ENCODE measurements at regions not wholly inside any gene's neighbourhood (a gene's known extent, or its start where the extent isn't known, plus 50 kb on each side); places are given as distances from the start of the nearest gene placed in this dataset.

DNA sequence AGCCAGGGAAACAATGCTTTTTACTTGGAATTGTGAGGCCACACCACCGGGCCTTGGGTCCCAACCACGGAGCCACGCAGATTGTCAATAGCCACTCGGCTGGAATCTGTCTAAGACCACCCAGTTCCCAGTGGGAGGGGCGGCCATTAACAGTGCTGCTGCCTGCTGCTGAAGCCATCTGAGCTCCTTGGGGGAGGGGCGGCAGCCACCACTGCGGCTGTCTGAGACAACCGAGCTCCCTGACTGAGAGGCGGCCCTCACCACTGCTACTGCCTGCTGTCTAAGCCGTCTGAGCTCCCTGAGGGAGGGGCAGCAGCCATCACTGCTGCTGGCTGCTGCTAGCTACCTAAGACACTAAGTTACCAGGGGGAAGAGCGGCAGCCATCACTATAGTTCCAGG, 64.3 kb downstream of the DMRTA2 start:
- no peak for DNase-seq (ENCODE audit: low spot score)

DNA sequence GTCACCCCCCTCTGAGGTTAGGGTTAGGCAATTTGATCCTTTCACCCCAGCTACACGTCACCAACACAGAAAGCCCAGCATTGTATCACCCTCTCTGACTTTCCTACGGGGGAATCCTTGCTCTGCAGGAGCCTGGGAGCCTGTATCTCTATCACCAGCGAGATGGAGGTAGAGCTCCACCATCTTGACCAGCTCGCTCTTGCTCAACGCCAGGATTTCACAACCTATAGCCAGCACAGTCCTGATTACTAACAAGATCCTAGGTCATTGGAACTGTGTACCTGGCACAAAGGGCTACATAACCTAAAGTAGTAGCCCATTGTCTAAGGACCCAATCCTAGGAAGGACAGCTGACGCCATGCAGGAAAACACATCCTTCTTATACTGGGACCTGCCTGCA, 66.1 kb downstream of the DMRTA2 start:
- no peak for DNase-seq (ENCODE audit: low spot score)

DNA sequence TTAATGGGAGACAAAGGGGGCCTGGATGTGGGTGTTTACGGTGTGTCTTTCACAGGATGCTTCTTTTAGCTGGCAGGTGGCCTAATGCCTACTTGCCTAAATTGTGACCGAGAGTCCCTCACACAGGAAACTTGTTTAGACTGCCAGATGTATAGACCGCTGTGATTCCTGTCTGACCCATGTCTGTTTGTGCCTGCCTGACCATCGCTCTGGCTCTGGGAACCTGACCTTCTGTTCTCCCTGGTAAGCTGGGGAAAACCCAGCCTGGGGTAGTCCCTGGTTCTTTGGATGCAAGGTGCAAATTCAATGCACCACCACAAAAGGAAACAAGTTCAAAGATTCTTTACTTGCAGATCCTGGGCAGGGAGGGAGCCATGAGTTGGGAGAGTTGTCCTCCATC, 68.4 kb downstream of the DMRTA2 start:
- DNase-seq (ENCODE audit: low spot score), result no peak

DNA sequence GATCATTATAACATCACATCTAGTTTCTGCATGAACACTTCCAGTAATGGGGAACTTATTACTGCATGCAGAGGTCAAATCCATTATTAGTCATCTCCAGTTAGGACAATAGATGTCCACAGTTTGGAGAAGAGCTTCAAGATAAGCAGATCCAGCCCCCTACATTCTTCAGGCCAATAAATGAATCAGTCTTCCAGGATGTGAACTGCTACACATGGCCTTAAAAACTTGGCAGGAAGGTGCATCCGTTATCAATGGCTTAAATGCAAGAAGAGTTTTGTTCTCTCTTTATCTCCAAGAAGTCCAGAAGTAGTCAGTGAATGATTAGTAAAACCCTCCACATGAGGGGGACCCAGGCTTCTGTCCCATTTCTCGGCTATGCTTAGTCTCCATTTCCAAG, 70.8 kb downstream of the DMRTA2 start:
- no peak for DNase-seq (ENCODE audit: low spot score)

DNA sequence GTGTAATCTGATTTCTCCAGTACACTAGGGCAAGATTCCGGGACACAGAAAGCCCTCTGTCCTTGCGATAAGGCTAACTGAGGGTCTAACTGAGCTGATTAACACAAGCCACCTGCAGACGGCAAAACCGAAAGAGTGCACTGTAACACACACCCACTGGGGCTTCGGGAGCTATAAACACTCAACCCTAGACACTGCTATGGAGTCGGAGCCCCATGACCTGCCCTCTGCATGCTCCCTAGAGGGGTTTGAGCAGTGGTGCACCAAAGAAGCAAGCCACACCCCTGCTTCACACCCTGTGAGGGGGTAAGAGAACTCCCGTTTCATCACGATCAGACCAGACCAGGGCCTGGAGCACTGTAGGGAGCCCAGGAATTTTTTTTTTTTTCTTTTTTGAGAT, 72.4 kb downstream of the DMRTA2 start:
- DNase-seq (ENCODE audit: low spot score), result no peak

DNA sequence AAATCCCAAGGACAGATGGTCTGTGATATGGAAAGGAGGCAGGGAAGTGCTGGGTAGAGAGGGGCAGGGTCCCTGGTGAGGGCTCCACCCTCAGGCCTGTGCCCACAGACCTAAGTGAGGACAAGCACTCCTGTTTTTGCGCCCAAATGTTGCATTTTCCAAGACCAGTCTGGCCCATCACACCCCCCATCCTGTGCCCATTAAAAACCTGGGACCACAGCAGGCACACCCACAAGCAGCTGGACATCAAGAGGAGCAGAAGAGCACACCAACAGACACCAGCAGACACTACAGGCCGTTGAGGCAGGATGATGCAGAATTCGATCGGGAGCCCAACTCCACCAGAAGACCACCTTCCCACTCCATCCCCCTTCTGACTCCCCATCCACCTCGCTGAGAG, 72.8 kb downstream of the DMRTA2 start:
- DNase-seq (ENCODE audit: low spot score), result no peak

DNA sequence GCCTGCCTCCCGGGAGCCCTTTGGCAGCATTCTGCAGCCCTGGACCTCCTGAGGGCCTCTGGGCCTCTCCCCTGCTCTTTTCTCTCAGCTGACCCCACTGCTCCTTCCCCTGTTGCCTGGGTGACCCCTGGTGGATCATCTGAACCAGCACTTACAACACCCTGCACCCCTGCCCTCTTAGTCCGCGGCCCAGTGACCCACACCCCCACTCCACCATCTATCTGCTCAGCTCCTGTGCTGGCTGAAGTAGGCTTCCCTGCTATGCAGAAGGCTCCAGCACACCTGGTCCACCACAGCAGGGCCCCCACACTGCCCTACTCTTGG, 74.0 kb downstream of the DMRTA2 start:
- no peak for DNase-seq (ENCODE audit: low spot score)

DNA sequence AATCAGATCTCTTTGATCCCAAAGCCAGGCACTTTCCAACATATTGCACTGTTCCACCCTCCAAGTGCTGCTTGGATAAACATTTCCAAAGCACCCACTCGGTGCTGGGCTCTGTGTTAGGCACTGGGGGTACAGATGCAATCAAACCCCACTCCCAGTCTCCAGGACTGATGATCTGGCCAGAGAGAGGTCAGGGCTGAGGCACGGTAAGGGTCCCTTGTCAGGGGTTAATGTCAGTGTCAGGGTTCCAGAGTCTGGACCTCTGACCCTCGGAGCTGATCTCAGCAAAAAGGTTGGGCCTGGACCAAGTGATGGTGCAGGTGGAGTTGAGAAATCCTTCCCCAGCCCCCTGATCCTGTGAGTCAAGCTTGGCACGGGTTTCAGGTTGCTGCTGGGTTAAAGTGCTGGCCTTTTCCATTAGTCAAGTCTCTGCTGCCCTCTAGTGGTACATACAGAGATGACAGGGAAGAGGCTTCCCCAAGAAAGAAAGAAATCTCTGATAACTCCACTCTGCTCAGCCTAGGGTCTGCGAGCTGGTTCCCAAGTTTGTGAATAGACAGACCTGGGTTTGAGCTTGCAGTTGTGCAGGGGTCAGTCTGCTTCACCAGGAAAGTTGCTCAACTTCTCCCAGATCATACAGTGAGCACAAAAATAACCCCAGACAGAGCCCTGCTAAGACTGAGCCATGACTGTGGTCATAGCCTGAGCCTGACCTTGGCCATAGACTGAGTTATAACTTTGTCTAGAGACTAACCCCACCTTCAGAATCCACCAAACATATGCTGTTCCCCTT, 74.6 kb downstream of the DMRTA2 start:
- peak; percentile 43 for DNase-seq (ENCODE audit: low spot score)

DNA sequence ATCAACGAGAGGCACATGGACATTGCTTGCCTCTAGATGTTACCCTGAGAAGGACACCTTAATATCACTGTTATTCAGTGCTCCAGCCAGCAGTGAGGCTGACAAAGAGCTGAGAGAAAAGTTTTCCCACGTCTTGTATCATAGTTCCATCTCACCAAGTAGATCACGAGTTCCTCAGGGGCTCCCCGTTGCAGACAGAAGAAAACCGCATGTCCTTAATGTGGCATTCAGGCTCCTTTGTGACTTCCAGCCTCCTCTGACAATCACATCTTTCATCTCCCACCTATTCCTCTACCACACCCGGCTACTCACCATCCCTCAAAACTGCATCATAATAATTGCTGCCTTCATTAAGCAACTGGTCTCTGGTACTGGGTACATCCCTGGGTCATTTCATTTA, 75.3 kb downstream of the DMRTA2 start:
- DNase-seq (ENCODE audit: low spot score), result no peak

DNA sequence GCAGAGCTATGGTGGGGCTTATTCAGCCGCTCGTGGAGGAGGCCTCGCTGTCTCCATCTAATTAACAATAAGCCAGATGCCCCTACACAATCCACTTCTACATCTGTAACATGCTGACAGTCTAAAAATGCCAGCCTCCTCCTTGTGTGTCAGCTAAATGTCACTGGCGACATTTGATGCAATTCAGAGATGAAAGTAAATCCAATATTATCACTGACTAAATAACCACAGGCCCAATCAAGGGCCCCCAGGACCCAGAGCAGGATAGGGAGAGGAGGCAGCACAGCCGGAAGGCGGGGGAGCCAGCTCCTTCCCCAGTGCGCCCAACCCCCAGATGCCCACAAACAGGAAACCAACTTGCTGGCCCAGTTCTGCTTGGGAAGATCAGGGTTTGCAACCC, 76.6 kb downstream of the DMRTA2 start:
- DNase-seq (ENCODE audit: low spot score), result no peak

DNA sequence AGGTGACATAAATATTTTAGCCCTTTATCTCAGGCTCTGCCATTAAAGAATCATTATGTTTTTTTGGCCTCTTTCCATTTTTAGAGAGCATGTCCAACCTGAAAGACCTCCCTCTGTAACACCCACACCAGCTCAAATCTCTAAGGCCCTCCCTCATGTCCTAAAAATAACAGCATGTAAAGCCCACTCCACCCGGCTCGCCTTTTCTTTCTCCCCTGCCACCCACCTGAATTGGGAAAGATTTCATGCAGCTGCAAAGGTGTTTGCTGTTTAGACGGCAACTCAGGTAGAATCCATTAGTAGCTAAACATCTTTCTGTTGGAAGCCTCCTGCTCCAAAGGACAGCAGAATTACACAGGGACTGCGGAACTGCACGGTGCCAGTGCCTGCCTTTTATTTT, 79.9 kb downstream of the DMRTA2 start:
- no peak for DNase-seq (ENCODE audit: low spot score)

DNA sequence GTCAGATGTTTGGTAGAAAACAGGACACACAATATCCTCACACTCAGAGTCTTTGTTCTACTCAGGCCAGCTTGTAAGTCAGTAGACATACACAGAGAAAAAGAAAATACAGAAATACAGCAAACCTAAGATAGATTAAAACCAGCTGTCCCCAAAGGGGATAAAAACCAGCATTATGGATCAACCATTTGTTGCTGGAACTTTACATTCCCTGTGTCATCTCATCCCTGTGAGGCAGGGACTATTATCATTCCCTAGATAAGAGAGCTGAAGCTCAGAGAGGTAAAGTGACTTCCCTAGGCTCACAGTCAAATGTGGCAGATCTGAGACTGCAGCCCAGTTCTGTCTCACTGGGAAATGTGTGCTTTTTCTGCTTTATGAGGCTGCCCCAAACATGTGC, 80.7 kb downstream of the DMRTA2 start:
- no peak for DNase-seq (ENCODE audit: low spot score)

DNA sequence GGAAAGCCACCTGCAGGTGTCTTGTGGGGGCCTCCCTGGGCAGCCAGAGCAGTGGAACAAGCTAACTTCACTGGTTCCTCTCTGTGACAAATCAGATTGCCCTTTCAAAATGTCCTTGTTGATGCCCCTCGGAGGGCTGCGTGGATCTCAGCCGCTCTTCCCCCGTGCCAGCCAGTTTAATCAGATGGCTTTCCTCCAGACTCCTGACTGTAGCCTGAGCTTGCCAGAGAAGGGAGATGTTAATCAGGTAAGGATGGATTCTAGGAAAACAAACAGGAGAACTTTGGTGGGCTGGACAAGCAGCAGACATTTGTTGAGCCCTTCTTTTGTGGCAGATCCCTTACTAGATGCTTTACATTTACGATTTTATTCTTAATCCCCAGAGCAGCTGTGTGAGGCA, 88.2 kb downstream of the DMRTA2 start:
- DNase-seq (ENCODE audit: low spot score), result no peak

DNA sequence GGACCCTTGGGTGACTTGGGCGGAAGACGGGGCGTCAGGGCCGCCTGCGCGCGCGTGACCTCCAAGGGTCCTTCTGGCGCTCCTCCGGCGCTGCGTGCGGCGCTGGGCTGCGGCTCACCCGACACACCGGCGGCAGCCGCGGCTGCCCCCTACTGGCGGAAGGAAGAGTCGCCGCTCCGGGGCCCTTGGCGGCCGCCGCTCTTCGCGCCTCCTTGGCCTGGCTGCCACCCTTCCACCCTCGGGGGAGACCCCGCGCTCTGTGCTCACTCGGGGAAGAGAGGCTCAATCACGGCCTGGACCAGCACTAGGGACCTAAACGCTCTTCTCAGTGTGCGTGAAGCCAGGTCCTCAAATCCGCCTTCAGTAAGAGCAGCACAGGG, 89.7 kb downstream of the DMRTA2 start:
- DNase-seq (ENCODE audit: low spot score), result peak; percentile 20

DNA sequence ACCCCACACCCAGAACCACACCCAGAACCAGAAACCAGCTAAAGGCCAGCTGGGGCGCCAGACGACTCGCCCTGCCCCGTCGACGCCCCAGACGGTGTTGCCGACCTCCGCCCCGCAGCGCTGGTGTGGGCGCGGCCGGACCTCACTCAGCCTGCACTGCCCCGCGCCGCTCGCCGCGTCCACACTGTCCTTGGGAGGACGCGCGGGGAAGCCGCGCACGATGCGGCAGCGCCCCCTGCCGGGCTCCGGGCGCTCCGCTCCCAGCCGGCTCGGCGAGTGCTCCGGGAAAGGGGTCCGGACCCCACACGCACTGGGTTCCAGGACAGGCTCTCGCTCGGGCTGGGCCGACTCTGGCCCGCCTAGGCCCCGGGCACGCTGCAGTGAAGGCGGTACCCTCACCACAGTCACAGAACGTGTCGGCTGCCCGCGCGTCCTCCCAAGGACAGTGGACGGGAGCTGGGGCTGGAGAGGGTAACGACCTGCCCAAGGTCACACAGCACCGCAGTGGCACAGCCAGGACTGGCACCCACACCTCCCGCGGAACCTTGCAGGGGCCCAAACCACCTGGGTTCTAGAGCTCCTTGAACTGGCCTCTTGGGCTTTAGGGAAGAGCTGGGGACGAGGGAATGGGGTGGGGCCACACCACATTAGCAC, 90.2 kb downstream of the DMRTA2 start:
- peak; percentile 18 for DNase-seq (ENCODE audit: low spot score)

DNA sequence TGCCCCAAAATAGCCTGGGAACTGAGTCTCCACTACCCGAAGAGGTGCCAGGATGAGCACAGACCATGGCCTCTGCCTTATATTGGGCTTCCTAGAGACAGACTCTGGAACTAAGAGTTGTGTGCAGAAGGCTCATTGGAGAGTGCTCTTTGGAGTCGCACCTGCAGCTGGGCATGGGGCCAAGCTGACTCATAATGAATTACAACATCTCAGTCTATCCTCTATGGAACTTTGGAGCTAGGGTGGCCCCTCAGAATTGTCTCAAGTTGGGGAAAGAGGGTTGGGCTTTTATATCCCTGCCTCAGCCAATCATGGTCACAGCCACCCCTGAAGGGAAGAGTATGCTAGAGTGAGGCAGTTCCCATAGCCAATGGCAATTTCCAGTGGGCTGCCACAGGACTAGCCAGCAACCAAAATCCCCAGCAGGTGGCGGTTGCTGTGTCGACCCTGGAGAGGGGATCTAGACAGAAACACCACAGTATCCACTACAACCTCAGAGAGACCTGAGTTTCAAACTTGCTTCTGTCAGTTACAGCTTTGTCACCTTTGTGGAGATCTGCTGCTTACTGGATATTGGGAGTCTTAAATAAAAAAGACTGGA, 93.8 kb downstream of the DMRTA2 start:
- DNase-seq (ENCODE audit: low spot score), result no peak

DNA sequence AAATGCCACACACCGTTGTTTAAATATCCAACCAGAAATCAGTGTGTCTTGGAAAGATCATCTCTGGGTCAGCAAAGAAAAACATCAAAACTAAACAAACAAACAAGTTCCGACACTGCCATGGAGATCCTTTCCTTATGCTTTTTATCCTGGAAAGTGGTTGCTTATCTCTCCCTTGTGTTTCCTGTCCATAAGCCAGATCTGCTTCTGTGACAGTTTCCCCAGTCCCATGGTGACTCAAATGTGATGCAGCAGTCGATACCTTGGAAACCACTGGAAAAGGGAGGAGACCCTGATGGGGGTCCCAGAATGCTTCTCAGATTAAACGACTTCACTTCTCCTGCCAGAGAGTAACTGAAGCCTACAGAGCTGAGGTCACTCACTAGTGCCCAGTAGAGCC, 94.7 kb downstream of the DMRTA2 start:
- DNase-seq (ENCODE audit: low spot score), result no peak

DNA sequence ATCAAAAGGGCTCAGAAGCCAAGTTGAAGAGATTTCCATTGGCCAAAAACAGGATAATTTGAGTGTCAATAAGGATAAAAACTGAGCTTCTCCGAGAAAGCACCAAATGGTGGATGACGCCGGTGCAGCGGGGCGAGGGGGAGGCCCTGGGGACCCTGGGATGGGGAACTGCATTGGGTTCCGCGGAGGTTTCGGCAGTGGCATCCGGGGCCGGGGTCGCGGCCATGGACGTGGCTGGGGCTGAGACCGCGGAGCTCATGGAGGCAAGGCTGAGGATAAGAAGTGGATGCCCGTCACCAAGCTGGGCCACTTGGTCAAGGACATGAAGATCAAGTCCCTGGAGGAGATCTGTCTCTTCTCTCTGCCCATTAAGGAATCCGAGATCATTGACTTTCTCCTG, 97.2 kb downstream of the DMRTA2 start:
- DNase-seq (ENCODE audit: low spot score), result no peak

DNA sequence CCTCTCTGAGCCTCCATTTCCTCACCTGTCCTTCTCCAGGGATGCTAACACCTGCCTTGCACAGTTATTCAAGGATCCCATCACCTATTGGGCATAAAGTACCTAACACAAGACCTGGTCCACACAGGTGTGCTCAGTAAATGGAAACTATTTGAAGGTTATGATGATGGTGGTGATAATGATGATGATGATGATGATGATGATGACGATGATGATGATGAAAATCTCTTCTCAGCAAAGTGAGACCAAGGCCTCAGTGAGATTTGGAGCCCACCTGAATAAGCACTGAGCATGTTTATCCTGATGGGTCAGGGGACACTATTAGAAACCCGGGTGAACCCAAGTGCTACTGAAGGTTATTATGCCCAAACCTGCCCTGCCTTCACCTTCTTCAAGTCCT, 100.7 kb downstream of the DMRTA2 start:
- DNase-seq (ENCODE audit: low spot score), result no peak

DNA sequence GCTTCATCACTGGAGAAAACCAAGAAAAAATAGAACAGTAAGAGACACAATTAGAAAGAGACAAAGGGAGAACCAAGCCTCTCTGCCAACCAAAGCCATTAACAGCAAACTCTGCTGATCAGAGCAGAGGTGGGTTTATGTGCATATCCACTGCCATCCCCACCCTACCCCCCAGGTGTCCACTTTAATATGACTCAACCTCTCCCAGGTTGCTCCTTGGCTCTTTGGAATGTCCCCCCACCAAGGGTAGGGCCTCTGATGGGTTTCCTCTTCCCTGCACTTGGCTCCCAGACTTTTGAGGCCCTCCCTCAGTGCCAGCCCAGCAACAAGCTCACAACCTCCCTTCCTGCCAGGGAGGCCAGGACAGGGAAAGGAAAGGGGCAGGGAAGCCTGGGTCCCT, 104.8 kb downstream of the DMRTA2 start:
- no peak for DNase-seq (ENCODE audit: low spot score)

DNA sequence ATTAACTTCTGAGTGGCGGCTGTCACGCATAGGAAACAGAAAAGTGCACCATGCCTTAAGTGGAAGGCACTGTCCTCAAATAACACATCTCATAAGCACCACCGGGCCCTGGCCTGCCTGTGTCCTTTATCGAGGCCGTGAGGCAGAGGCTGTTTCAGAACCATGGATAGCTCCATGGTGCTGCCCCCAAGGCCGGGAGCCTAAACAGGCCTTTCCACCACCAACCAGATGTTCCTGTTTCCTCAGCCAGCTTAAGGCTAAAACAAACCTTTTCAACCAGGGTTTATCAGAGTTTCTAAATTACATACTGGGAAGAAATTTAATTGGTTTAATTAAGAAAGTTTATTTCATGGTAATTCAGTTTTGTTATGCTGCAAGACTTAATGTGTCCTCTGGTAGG, 114.4 kb downstream of the DMRTA2 start:
- no peak for DNase-seq (ENCODE audit: low spot score)

DNA sequence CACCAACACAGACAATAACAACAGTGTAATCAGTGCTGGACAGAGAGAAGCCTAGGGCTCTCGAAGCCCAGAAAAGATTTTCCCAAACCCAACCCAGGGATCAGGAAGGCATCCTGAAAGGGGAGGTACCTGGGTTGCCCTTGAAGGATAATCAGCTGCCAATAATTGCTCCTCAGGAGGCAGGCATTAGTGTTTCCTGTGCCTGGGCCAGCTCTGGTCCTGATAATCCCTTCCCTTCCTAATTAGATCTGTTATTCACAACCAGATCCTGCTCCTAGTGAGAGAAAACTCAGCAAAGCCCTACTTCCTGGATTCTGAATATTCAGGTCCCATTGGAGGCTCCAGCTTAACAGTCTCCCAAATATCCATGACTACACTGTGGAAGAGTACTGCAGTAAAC, 117.4 kb downstream of the DMRTA2 start:
- DNase-seq (ENCODE audit: low spot score), result no peak

DNA sequence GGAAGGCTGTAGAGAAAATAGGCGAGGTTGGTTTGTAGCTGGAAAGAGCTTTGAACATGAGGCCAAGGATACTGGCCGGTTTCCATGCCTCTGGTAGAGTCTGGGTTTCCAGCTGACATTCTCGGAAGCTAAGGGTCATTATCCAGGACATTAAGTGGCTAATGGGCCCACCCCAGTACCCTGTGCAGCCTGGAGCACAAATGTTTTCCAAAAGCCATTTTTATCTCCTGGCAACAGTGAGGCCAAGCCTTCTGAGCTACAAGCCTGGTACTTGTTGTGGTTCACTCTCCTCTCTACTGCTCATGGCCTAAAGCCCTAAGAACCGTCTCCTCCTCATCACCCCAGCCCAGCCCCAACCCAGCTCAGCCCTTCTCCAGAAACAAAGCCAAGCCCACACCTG, 122.9 kb downstream of the DMRTA2 start:
- no peak for DNase-seq (ENCODE audit: low spot score)

DNA sequence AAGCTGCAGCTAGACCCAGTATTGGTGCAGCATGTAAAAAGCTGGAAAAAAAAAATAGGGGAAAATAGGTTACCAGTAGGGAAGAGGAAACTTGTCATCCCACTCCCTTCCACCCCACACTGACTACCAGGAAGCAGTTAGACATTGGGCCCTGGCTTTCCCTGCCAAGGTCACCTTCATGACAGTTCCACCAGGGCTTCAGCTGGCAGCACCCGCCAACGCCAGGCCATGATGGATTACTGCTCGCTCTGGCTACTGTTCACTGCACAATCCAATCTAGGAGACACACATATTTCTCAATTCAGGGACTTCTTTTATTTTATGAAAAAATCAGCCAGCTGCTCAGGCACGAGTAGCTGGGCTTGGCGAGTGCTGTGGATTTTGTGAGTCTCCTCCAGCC, 127.7 kb downstream of the DMRTA2 start:
- no peak for DNase-seq (ENCODE audit: low spot score)

Measured in CD4-positive, alpha-beta T cell treated with Interleukin-6 at 100 ng/mL for 8 hours (primary cell).